ENCODE measurements at regions not wholly inside any gene's neighbourhood (a gene's known extent, or its start where the extent isn't known, plus 50 kb on each side); places are given as distances from the start of the nearest gene placed in this dataset.
"Not testable (repeated sequence)": the region's sequence is repeated elsewhere in the genome, so short reads cannot be mapped to it uniquely, and the experiment has no call there.

DNA sequence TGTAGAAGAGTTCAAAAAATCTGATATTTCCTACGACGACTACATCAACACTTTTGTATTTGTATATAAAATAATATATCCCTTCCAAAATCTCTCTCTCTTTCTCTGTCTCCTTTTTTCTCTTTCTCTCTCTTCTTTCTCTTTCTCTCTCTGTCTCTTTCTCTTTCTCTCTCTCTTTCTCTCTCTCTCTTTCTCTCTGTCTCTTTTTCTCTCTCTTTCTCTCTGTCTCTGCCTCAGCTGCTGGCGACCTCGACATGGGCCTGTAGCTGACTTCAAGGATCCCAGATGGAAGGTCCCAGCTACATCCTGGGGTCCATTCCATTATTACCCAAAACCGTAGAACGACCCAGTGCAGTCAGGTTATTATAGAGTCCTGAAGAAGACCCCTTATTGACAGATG lies 90.0 kb downstream of the CD24 start:
- no peak for DNase-seq (ENCODE audit: low read depth)

DNA sequence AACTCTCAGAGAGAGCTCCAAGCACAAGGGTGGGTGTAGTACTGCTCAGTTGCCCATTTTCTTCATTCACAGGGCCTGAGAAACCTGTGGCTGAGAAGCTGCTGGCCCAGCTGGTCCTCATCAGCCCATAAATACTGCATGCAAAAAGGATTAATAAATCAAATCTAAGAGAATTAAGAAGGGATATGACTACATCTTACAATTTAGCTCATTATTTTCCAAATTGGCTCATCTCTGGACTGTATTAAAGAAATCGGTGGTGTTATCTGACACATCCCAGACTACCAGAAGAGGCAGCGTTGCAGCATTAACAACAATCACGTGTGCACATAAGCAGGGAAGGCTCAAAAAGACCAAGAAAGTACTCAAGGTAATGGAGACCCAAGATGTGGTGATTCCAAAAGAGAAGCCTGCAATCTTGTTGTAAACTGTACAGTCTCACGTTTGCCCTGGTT lies 90.7 kb downstream of the CD24 start:
- no peak for DNase-seq (ENCODE audit: low read depth)

DNA sequence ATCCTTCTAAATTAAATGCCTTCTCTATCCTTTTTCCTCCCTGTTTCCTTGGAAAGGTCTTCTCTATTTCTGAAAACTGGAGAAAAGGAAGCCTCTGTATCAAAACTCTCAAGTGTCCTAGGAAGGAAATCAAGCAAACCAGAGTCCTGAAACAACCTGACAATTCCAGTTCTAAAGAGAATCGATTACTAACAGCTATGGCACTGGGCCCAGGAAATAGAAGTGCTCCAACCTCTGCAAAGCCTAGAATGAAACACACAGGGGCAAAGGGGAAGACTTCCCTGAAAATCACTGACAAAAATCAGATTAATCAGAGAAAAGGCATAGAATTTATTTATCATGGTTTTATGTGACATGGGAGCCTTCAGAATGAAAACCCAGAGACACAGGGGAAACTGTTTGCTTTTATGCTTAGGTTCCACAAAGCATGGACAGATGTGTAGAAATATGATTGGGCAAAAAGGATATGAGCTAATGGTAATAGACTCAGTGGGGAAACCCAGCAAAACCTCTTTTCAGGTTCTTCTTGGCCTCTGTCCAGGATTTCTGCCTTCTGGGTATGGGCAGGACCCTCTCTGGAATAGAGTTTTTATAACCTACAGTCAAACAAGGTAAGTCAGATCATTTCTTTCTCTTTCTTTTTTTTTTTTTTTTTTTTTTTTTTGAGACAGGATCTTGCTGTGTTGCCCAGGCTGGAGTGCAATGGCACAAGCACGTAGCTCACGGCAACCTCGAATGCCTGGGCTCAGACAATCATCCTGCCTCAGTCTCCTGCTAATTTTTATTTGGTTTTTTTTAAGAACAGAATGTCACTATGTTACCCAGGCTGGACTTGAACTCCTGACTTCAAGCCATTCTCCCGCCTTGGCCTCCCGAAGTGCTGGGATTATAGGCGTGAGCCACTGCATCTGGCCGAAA lies 91.7 kb downstream of the CD24 start:
- no peak for DNase-seq (ENCODE audit: low read depth)

DNA sequence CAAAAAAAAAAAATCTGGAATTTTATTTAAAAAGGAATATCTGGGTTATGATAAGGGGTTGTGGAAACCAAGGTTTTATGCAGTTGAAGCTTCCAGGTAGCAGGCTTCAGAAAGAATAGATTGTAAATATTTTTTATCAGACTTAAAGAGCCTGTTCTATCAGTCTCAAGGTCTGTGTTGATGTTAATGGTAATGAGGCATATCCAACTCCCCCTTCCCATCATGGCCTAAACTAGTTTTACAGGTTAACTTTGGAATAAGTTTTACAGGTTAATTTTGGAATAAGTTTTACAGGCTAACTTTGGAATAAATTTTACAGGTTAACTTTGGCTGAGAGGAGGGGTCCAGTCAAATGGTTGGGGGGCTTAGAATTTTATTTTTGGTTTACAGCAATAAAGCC lies 92.4 kb downstream of the CD24 start:
- no peak for DNase-seq (ENCODE audit: low read depth)

DNA sequence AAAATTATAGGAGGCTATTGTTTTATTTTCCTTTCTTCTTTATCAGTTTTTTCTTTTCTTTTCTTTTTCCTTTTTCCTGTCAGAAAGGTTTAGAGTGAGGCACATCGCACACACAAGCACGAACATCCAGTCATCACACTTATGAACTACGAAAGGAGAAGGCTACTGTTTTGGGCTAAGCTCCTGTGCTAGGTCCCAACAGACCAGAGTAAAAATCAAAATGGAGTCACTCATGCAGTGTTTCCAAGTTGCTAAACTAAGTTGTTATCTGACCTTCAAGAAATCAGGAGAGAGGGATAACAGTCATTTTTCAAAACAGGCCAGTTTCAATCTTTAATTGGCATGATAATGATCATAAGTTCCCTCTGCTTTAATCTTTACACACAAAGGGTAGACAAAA lies 93.6 kb downstream of the CD24 start:
- DNase-seq (ENCODE audit: low read depth): no peak

DNA sequence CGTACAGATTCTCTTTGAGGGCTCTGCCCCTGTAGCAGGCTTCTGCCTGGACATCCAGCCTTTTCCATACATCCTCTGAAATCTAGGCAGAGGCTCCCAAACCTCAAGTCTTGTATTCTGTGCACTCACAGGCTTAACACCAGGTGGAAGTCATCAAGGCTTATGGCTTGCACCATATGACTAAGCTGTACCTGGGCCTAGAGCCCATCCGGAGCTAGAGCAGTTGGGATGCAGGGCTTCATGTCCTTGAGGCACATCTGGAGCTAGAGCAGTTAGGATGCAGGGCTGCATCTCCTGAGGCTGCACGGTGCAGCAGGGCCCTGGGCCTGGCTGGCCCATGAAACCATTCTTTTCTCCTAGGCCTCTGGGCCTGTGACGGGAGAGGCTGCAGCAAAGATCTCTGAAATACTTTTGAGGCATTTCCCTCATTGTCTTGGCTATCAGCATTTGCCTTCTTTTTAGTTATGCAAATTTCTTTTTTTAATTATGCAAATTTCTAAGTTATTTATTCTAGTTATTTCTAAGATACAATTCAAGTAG lies 98.7 kb downstream of the CD24 start:
- DNase-seq (ENCODE audit: low read depth): no peak

DNA sequence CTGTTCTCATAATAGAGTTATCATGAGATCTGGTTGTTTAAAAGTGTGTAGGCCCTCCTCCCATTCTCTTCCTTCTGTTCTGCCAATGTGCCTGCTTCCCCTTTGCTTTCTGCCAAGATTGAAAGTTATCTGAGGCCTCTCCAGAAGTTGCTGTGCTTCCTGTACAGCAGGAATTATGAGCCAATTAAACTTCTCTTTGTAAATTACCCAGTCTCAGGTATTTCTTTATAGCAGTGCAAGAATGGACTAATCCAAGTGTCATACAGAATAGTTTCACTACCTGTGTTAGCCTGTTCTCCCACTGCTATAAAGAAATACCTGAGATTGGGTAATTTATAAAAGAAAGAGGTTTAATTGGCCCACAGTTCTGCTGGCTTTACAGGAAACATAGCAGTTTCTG lies 100.0 kb downstream of the CD24 start:
- DNase-seq (ENCODE audit: low read depth): no peak

DNA sequence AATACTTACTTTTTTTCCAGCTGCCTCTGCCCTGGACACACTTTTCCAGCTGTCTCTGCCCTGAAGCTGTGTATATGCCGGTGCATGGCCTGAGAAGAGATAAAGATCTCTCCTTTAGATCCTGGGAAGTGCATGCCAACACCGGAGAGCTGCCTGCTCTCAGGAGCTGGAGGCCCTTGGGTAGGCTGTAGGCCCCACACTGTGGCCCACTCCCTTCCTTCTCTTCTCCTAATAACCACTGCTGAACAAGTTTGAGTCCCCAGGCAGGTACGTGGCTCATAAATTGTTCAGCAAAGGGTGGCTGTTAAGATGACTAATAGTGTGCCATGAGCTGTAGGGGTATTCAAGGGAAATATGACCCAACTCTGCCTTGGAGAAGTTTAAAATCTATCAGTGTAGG lies 102.5 kb downstream of the CD24 start:
- DNase-seq (ENCODE audit: low read depth): no peak

DNA sequence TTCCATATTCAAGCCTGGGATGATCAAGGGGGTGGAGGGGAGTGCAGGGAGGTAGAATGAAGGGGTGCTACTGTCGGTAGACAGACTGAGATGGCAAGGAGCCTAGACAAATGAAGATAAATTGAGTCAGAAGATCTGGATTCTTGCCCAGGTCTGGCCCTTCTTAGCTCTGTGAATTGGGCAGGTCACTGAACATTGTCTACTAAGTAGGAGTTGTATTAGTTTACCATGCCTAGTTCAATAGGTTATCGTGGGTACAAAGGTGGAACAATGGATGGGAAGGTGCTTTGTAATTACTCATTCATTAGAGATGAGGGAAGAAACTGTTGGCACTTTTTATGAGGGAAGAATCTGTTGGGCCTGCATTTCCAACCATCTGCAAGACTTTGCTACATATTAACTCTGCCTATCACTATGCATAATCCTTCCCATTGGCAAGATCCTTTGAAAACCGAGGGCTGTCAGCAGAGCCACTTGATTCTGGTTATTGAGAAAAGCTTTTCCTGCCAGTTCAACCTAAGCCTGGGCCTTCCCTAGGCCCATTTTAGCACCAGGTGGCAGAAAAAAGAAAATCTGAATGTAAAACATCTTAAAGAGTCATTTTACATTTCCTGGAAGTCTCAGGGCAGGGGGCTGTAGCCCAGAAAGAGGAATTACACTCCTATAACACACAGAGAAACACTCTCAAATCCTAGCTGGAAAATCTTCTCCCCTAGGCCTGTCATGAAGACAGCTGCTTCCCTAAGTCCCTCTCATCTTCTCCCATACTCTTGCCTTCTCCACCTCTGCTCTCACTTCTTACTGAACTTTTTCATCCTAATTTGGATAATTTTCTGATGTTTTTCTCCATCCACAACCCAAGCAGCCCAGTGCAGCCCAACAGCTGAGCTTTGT lies 103.5 kb downstream of the CD24 start:
- no peak for DNase-seq (ENCODE audit: low read depth)

DNA sequence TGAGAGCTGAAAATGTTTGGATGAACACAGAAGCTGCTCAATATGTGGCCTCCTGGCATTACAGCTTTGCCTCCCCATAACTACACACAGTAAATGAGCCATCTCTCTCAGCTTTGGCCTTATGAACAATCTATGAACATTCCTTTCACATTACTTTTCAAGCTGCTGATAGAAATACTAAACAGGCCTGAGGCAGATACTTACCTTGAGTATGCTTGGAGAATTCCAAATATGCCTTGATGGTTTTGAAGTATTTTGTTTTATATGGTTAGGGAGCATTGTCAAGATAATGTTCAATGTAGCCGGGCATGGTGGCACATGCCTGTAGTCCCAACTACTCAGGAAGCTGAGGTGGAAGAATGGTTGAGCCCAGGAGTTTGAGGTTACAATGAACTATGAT lies 104.5 kb downstream of the CD24 start:
- no peak for DNase-seq (ENCODE audit: low read depth)

DNA sequence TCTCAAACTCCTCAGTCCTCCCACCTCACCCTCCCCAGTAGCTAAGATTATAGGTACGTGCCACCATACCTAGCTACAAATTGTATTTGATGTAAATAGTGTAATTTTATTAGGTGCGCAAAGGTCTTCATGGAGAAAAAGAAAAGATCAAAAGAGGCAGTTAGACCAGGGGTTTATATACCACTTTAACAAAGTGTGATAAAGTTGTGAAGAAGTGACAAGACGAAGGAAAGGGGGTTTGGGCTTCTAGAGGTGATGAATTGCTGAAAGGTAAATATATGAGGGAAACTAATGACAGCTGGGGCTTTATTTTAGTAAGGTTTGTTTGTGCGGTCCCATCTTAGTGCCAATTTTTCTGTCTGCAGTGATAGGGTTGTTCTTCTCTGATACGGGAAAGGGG lies 105.3 kb downstream of the CD24 start:
- no peak for DNase-seq (ENCODE audit: low read depth)

DNA sequence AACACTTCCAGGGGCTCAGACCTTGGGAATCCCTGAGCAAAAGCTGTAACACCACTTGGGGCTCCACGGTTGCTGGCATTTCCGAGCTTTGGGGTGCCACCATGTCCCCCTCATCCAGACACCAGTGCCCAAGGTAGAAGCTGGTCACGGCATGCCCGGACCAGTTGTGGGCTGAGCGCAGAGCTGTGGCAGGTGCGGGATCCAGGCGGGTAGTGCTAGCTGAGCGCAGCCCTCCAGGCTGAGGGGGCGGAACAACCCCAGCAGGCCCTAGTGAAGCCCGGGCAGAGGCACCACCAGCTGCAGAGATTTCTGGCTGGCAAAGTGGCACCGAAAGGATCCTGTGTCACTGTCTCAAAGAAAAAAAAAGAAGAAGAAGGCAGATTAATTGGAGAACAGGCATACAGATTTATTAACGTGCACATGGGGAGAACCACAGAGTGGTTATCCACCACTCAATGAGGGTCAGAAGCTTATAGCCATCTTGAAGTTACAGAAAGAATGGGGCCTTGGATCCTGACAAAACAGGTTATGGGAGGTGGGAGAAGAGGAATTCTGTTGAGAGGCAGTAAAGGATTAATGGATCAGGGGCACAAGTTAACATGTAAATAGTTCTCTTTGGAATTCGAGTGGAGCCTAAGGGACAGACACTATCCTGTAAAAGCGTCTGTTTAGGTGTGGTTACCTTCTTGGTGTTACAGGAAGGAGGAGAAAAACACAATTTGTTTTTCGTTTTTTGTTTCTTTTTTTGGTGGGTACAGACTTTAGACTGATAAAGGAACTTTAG lies 107.5 kb downstream of the CD24 start:
- no peak for DNase-seq (ENCODE audit: low read depth)

DNA sequence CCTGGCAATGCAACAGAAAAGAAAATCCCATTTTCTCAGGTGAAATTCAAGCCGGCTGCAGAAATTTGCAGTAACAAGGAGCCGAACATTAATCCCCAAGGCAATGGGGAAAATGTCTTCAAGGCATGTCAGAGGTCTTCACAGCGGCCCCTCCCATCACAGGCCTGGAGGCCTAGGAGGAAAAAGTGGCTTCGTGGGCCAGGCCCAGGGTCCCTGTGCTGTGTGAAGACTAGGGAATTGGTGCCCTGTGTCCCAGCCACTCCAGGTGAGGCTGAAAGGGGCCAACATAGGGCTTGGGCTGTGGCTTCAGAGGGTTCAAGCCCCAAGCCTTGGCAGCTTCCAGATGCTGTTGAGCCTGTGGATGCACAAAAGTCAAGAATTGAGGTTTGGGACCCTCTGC lies 111.7 kb downstream of the CD24 start:
- DNase-seq (ENCODE audit: low read depth): no peak

DNA sequence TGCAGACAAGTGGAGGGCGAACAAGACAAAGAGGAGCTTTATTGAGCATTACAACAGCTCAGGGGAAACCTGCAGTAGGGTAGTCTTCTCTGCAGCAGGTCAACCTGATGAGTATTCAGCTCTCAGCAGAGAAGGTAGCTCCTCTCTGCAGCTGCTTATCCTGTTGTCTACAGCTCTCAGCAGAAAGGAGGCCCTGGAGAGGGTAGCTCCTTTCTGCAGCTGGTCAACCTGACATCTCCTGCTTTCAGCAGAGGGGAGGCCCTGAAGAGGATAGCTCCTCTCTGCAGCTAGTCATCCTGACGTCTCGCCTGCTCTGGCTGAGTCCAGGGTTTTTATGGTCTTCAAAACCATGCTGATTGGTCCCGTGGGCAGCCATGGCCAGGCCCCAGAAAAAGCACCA lies 113.6 kb downstream of the CD24 start:
- DNase-seq (ENCODE audit: low read depth): no peak

DNA sequence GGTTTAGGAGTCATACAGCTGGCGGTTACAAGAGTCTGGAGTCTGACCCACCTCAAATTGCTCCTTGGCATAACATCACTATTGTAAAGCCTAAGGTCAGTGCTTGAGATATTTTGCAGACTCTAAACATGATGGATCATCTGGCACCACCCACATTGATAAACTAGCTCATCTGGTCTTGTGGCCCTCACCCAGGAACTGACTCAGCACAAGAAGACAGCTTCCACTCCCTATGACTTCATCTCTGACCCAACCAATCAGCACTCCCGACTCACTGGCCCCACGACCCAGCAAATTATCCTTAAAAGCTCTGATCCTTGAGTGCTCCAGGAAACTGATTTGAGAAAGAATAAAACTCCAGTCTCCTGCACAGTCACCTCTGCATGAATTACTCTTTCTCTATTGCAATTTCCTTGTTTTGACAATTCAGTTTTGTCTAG lies 115.9 kb downstream of the CD24 start:
- DNase-seq (ENCODE audit: low read depth): peak; percentile 4

DNA sequence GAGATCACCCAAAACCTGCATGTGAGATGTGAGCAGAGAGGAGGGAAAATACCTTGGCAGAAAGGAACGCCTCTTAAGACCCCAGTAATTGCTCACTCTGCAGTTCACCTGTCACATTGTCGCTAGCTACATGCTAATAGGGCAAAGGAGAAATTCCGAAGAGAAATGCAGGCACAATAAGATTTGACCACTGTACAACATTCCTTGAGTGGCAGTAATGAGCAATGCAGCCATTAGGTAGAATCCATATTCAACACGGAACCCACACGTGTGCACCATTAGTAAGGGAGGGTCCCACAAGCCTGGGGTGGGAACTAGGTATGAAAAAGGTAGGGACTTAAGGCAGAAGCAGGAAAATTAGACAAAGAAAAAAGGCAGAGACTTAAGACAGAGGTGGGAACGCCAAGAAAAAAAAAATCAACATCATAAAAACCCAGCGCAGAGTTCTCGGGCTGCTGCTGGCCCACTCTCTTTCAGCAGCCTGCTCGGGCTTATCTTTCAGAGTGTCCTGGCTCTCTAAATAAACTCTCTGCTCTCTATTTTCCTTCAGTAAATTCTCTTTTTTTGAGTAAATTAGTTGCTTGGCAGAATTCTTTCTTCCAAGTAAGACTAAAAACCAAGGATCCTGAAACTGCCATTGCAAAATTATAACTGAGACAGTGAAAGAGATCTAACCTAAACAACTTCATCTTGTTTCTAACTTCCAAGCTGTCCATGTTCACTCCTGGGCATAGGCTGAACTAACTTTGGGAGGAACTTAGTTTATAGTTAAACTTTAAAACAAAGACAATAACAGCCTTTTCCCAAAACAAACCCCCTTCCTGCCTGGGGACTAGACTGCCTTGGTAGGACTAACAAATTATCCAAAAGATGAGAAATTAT lies 116.5 kb downstream of the CD24 start:
- no peak for DNase-seq (ENCODE audit: low read depth)

DNA sequence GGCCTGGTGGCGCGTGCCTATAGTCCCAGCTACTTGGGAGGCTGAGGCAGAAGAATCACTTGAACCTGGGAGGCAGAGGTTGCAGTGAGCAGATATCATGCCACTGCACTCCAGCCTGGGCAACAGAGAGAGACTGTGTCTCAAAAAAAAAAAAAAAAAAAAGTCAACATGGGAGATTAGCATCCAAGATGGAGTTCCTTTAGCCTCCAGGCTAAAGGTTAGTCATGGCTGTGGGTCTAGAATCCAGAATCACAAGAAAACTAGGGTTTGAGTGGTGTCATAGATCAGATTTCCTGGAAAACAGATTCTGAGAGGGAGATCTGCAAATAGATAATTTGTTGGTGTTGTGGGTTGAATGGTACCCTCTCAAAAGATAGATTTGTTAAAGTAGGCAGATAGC lies 117.2 kb downstream of the CD24 start:
- not testable (repeated sequence) for DNase-seq (ENCODE audit: low read depth)

DNA sequence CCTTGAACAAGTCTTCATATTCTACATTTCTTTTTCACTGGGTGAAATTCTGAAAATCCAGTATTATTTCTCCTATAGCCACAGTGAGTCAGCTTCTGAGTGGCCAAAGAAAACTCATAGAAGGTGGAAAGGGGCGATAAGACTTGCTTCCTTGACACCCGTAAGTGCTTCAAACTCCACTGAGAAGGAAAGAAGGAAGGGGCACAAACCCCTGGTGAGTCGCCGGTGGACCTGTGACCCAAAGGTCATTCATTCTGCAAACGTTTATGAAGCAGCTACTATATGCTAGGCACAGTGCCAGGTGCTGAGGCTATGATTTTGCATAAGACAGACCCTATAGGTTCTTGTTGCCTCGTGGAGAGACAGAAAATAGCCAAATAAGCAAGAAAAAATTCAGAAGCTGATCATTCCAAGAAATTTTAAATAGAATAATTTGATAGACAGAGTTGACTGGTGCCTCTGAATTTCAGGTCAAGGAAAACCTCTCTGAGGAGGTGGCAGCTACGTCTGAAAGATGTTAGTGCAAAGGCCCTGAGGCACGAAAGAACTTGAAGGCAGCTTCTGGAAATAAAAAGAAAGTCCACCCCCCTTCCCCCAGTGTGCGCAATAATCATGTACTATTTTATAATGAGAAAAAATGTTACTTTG lies 118.2 kb downstream of the CD24 start:
- DNase-seq (ENCODE audit: low read depth): no peak

DNA sequence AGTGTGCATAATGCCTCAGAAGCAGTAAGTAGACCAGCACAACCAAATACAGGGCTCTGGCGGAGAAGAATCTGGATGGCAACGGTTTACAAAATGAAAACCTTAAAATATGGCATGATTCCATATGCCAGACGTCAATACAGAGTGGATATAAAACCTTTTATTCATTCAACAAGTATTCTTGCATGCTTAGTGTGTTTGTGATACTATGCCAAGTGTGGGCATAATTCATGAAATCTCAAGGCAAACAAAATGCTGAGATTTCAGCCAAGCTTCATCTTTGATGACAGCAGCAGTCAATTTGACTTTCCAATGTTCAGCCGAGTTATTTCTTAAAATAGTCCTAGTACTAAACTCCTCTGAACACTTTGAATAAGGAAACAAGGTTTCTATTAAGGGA lies 119.4 kb downstream of the CD24 start:
- no peak for DNase-seq (ENCODE audit: low read depth)

DNA sequence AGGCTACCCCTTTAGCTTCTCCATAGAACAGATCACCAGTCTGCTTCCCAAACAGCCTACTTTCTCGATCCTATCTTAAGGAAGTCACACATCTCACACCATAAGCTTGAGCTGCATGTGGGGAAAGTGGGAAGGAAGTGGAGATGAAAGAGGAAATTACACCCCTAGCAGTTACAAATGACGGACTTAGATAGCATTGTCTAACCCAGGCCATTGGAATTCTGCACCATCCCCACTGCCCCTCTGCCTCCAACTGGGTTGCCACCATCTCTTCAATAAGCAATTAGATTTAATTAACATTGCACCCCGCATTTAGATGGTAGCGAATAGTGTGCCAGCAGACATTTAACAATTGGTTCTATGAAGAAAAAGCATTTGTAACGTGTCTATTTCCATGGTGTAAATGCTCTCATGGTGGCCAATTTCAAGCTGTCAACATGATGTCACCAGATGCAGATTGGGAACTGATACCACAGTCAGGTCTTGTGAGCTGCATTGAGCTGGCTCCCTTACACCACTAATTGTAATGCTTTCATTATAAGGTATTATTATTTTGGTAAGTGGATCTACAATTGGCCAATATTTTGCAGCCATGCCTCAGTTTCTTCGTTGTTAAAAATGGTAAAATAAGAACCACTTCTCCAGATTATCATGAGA lies 124.7 kb downstream of the CD24 start:
- no peak for DNase-seq (ENCODE audit: low read depth)

Data from fibroblast of gingiva (primary cell).